Stimulated activated CD4-positive, alpha-beta T cell treated with anti-CD3 and anti-CD28 coated beads, Interleukin-2, amount 100 ng/mL, for 4 hours (primary cell): ENCODE measurements at regions not wholly inside any gene's neighbourhood (a gene's known extent, or its start where the extent isn't known, plus 50 kb on each side); places are given as distances from the start of the nearest gene placed in this dataset.

Experiments
- DNase-seq: peaks from one replicate; pipeline ENCODE4 v3.0.0-alpha.2; 2020; ENCODE audit warnings: low read depth

DNA sequence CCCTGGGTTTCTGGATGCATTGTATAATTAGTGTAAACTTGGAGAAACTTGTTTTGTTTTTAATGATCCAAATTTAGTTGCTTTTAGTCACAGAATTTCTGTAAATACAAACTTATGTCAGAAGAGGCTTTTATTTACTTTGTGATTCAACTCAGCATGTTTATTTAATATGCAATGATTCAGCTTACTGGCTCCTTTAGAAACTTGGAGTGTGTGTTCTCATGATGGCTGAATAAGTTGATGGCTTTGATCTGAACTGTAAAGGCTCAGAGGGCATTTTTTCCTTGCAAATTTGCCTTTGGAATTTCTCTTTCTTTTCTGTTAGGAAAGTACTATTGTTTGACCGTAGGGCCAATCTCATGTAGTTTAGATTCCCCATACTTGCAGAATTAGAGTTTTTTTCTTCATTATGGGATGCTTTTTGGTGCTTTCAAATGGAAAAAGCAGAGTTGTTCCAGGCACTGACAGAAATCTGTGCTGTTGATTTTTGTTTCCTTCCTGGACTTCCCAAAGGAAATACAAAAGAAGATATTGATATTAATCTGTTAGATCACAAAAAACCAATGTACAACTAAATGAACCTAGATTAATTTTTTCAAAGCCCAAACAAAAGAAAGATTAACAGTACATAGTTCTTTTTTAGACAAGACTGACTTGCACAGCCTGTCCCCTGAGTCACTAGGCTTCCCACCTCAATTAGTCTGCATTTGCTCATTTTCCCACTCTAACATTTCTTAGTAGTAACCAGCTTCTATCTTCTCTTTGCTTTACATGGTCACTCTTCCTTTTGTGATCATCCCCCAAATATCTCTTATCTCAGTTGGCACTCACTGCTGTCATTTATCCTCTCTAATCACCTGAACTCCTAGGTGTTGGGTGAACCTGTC, 96.8 kb upstream of the AGR3 start:
- DNase-seq: no peak

DNA sequence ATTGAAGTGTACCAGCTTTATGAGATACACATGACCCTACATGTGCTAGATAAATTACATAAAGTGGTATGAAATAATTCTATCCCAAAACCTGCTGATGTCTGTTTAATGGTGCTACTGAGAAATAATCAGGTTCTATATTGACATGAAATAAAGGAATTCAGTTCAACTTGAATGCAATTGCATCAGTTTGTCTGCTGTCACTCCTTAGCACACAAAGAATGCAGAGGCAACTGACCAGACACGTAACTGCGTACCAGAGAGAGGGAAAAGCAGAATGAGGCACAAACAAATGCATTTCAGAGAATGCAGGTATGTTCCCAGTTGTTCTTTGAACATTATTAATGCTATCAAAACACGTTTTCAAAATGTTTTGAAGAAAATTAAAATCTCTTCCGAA, 98.8 kb upstream of the AGR3 start:
- DNase-seq: no peak

DNA sequence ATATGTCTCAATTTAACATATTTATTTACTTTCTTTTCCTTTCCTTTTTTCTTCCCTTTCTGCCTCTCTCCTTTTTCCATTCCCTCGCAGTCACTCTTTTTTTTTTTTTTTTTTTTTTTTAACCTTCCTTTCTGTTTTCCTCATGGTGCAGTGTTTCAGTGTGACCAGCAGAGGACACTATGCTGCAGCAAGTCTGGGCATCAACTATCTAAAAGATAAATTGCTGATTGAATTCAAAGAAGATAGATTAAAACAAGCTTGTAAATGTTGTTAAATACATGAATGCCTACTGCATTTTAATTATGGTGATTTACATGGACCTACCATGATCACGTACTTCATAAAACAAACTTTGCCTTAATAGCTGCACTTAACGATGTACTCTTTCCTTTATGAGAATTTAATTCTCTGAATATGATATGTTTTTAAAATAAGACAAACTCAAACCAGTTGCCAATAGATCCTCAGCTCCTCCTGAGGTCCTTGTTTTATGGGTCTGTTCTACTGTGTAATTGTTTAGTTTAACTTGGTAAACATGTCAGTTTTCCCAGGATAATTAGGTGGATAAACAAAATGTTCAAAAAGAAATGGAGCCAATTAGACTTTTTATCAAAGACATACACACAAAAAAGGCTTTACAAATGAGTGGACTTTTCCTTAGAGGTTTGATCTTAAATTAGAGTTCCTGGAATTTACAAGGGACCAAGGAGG, 101.0 kb upstream of the AGR3 start:
- no peak for DNase-seq

DNA sequence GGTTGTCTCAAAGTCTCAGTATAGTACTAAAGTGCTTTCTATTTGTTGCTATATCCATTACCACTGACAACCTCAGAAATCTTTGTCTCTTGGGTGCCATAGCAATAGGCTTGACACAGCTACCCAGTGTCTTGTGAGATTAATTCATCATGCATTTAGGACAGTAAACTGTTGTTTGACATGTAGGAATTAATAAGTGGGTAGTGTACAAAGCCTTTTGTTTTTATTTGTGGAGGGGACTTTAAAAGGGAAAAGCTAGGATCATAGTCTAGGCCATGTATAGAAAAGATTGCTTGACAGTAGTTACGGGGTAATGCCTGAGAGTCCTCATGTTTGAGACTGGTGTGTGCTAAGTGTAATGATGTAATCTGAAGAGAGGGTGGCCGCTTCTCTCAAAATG, 102.6 kb upstream of the AGR3 start:
- no peak for DNase-seq

DNA sequence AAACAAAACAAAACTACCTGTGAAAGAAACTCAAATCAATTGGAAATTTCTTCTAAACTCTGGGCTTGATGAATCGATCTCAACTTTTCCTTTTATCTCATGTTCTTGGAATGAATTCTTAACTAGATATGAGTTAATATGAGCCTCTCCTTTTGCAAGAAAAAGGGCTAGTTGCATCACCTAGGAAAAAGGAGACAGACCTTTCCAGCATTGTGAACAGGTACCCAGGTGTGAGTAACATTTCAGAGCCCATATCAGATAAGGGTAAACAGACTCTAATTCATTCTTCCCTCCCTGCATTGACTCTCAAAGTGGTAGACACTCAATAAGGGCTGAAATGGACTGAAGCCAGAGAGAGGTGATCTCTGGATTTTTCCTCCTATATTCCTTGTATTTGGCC, 103.8 kb upstream of the AGR3 start:
- no peak for DNase-seq

DNA sequence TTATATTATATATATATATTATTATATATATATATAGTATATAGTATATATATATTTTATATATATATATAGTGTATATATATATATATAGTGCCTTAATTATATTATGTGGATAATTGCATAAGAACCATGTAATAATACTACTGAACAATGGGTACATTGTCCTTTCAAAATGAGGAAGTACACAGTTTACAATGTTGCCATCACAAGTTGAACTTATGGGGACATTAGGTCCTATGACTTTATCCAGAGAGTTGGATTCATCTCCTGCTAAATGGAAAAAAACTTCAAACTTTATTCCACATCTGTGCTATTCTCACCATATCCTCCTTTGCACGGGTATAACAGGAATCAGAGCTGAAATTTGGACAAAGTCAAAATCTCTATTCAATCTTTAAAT, 105.0 kb upstream of the AGR3 start:
- DNase-seq: no peak

DNA sequence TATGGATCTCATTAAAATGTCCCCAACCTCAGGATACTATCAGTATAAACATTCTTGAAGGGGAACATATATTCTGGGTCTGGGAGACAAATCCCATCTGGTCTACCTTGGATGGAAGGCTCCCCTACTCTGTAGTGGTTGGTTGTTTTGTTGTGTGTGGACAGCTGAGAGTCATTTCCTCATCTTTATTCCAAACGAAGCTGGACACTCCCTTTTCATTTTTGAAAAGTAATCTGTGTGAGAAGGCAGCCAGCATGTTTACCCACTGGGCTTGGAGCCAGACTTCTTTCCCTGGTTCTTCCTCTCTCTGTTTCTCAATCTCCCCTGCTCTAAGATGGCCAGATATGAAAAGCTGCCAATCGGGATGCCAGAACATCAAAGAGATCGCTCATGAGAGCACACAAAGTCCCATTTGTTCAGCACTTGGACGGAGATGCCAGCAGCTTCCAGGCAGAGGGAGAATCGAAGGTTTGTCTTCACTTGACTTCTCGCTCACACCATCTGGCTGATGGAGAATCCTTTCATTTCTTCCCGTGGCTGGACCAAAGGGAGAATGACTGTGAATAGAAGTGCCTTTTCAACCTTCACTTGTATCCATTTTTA, 108.1 kb upstream of the AGR3 start:
- no peak for DNase-seq

DNA sequence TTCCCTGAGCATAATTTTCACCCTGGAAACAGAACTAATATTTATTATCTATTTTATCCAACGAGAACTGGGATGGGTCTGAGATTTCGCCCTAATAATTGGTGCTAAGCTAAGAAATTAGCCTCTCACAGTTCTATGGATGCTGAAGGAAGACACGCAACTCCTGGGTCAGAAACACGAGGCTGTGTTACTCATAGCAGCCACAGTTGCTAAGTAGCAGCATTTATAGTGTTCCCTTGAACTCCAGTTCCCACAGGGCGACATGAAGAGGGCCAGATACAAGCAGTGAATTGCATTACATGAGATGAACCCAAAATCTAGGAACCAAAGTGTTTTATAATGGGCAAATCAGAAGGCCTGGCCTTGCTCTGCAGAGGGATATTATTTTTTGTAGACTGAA, 109.8 kb upstream of the AGR3 start:
- DNase-seq: no peak

DNA sequence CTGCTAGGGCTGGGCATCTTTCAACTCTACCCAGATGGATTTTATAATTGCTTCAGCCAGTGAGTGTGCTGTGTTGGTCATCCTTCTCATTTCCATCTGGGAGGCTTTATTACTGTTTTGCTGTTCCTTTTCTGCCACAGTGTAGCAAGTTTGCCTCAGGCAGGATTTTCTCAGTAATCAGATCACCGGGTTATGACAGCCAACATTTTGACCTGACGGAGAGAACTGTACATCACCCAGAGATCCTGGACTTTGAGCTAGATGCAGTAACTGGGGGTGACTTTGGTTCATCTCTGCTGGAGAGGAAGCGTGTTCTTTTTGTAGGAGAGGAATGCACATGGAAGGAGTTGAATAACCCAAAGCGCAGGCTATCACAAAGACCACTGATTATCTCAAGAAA, 111.8 kb upstream of the AGR3 start:
- no peak for DNase-seq

DNA sequence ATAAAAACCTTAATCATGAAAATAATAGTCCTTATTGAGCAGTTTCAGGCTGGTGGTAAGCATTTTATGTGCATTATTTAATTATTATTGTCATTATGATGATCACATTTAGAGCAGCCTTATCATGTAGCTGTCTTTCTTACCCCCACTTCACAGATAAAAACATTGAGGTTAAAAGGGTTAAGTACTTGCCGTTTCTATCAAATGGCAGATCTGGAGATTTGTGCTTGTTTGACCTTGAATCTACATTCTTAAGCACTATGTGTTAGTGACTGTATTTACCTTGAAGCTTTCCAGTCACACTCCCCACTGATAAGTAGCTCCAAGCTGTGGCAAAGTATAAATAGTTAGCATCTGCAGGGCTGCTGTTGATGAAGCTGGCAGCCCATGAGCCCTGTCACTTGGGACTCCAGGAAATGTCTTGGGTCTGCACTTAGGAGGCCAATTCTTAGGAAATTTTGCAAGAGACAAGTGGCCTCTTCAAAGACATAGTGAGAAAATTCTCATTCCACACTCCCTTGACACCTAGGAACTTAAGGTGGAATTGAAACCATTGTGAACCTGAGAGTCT, 116.8 kb upstream of the AGR3 start:
- DNase-seq: no peak

DNA sequence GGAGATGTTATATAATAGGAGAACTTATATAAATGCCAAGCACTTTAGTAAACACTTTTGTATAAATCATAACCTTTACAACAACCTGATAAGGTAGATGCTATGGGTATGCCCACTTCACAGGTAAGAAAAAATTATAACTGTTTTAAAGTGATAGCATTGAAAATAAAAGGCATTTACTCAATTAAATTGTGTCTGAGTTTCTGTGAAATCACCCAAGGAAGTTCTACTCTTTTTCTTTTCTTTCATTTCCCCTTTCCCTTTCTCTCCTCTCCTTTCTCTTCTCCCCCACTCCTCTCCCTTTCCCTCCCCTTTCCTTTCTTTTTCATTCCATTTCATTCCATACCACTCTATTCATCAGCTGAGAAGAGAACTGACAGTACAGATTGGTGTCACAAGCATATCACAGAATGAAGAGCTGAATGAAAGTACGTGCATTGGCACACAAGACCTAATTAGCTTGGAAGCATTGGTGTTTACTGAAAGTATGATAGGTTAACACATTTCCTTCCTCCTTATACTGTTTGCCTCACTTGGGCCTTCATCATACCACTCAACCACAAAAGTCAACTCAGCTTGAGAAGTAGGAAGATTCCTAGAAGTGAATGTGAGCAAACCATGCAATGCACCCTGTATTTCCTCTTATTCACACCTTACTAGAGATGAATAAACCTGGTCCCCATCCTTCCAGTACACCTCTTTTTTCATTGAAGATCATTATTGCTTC, 117.9 kb upstream of the AGR3 start:
- no peak for DNase-seq

DNA sequence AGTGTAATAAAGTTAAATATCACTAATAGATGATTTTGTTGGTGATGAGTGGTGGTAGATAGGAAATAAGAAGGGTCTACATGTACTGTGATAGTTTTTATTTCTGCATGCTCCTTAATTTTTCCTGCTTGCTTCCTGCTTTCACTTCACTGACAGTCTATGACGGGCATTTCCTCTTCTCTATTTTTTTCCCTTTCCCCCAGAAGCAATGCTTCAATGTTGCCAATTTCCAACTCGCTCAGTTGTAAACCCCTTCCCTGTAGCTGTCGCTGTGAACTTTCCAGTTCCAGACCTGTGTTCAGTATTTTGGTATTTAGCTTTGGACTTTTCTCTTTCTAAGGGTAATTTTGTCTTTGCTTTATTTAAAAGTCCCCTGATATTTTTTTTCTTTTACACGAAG, 123.5 kb upstream of the AGR3 start:
- no peak for DNase-seq

DNA sequence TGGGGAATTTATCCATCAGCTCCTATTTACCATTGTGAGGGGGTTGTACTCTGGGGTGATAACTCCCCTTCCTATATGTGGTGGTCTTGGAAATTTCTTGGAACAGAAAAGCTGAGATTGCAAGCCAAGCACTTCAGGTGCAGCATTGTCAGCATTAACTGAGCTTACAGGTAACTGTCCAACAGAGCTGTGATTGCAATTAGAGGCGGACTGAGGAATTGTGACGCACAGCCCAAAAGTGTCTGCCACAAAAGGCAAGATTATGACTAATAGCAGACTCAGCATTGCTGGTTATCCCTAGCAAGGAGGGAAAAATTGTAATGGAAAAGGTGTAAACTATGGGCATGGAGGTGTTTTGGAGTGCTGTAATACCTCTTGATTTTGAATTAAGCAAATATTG, 126.1 kb upstream of the AGR3 start:
- DNase-seq: no peak

DNA sequence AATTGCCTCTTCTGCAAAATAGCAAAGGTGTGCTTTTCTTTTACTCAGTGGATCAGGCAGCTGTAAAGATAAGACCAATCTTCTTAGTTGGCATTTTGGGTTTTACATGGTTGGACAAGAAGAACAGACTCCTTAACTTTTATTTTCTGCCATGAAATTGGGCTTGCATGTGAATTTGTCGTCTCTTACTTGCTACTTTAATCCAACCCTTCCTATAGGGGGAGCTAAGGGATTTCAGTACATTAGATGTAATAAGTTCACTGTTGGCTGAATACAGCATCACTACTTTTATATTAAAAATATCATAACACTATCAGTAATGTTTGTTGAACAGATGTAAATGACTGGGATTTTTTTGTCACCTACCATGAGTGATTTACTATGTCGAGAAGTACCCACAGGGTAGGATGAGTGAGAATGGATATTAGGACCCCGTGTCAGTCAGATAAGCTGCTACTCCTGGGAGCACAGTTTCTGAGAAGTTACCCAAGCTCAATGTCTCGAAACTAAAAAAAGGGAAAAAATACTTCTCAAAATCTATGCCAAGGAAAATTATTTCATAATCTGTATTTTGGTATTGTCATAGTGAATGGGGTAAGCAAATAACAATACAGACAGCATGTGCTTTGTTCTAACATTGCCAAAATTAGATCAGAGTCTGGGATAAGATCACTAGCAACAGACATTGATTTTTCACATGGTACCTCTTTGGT, 127.4 kb upstream of the AGR3 start:
- no peak for DNase-seq

DNA sequence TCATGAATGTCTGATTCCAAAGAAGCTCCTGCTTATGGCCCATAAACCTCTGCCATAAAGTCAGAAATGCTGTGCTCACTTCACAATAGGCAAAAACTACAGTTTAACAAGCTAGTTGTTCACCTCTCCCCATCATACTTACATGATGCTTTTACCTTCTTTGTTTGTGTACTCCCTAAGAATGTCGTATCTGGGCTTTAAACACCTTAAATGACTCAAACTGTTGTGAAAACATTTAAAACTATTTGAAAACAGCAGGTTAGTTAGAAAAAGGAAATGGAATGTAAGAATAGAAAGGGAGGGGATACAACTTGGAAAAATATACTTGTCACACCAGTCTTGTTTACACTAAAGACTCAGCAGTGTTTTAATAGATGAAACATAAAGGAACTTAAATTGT, 128.2 kb upstream of the AGR3 start:
- DNase-seq: no peak

DNA sequence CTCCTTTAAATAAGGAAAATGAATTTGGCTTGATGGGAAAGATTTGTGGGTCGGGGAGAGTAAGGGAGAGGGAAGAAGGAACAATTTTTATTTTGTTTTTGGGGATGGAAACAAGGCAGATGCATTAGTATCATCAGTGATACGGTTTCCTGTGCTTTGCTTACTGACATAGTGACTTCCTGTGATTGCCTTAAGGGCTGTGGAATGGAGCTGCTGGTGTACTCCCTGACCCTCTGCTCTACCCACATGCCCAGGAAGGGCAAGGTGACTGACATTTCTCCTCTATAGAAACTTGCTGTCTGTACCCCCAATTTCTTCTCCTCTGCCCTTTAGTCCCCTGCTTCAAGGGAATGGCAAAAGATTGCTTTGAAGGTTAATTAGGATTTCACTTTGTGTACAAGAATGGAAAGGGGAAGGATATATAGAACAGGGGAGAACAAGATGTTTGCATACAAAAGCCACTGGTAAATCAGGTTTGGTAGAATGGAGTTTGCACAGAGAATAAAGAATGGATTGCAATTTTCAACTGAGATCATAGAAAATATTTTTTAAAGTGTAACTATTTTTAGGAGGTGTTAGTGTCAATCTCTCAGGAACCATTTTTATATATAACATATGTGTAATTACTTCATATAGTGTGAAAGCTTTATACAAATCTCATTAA, 129.0 kb upstream of the AGR3 start:
- no peak for DNase-seq

DNA sequence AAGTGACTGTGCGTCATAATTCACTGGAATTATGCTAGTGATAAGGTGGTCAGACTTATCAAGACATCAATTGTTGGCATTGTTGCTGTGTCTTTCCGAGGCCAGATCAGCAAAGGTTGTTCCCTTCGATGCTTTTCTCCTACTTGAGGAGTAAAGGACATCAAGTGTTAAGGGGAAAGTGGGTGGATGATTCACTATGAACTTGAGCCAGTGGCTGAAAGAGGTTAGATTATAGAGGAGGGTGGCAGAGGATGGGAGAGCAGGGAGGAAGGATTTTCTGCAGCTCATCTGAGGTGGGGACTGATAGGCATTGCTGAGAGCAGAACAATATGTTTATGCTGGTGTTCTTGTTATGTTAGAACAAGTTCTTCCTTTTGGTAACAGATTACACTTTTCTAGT, 131.4 kb upstream of the AGR3 start:
- DNase-seq: no peak

DNA sequence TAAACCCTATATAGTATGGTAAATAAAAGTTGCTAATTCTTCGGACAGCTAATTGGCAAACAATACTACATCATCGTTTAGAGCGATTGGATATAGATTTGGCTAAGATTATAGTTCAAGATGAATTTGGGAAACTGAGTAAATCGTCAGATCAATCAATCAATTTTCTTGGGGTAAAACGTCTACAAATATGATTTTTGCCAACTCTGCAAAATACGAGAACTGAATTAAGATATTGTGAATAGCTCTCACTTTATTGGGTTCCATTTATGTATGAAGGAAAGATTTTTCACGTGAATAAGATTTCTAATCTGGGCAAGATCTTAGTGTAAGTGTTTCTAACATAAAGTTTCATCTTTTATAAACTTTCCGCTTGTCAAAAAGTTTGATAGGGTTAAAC, 132.9 kb upstream of the AGR3 start:
- no peak for DNase-seq

DNA sequence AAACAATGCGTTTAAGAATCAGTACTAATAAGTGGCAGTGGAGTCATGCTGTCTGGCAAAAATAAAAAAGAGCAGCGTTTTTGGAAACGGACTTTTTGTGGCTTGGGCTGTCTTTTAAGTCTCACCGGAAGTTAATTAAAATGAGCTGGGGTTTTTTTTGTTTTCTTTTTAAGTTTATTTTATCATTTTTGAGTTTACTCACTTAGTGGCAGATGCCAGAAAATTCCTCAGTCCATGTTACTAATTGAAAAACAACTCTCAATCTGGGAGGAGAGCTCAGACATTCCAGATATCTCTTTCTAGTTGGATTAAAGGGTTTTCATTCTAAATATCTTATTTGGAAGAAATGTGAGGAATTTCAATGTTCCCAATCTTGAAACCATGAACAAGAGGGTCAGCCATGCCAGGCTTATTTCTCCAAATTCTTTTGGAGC, 133.8 kb upstream of the AGR3 start:
- DNase-seq: no peak

DNA sequence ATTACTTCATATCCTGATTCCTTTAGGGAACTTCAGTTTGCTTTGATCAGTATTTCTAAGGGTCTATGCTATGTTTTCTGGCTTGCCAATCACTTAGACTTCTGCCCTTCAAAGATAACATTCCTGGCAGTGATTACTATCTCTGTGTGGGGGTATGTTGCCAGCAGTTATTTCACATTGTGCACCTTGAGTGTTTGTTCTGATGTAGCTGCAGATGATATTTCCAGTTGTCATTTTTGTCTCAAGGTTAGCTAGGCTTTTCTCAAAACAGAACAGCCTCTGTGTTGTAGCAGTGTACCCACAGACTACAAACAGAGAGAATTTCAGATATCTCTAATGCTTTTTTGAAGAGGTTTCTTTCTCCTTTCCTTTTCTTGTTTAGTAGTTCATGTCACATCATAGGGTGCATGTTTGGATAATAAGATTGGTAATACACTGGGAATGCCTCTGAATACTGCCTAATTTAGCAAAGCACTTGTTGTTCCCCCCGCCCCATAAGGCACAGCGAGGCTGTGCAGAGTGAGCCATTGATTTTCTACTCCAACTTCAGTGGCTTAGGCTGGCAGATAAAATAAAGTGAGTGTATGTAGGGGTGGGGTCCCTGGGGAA, 134.7 kb upstream of the AGR3 start:
- DNase-seq: no peak

DNA sequence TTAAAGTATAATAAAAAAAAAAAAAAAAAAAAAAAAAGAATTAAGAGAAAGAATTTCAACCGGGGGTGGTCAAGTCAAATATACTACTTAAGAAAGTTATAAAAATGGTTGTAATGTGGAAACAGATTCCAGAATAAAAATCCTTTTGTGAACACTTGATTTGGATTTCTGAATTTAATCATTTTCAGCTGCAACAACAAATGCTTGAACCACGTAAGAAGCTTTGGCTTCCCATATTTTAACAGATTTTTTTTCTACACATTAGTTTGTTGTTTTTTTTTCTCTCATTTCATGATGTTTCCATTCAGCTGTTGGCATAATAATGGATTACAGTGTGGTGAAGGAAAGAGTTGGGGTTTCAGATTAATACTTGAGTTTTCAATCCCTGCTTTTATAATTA, 137.3 kb upstream of the AGR3 start:
- no peak for DNase-seq
